Peyer's patch (tissue), 4 donors: ENCODE measurements at regions not wholly inside any gene's neighbourhood (a gene's known extent, or its start where the extent isn't known, plus 50 kb on each side); places are given as distances from the start of the nearest gene placed in this dataset.

Source experiments
- CTCF ChIP-seq, 6 experiments: fragments of 450-650 bp in 4 of 6; fragments of 200-600 bp in 2 of 6; sonication (generic) in 1 of 6; IDR thresholded peaks; one replicate each; pipeline ENCODE4 v1.5.1; 2017 to 2019; ENCODE audit warnings: antibody characterized with exemption in 6 of 6, mild to moderate bottlenecking in 3 of 6, moderate library complexity in 1 of 6
- POLR2A ChIP-seq, 2 donors: fragments of 450-650 bp; IDR thresholded peaks; one replicate each; pipeline ENCODE4 v1.5.1; 2017; ENCODE audit warnings: antibody characterized with exemption in 2 of 2, mild to moderate bottlenecking in 2 of 2, moderate library complexity in 2 of 2

- no peak for TF ChIP-seq CTCF (IDR thresholded peaks at IDR 0.05)
- no peak for TF ChIP-seq POLR2A (IDR thresholded peaks at IDR 0.05)
Measured at GRCh38 chr13:83536941-83537340, 345.3 kb downstream of the SLITRK1 start.
